ENCODE measurements at regions not wholly inside any gene's neighbourhood (a gene's known extent, or its start where the extent isn't known, plus 50 kb on each side); places are given as distances from the start of the nearest gene placed in this dataset.

- Histone ChIP-seq H3K4me1 (no peaks in the 10 kb centered on the region), H3K27me3 (no peaks in the 10 kb centered on the region), H3K4me3 (no peak overlapping the region), H3K9me3 (replicated peaks) (no peaks in the 10 kb centered on the region), H3K27ac (no peak overlapping the region), H3K36me3 (no peaks in the 10 kb centered on the region)
- peak in 1 of 2 experiments; percentile 3 for DNase-seq
Observed at GRCh38 chrX:144896323-144896722, 351.0 kb upstream of the SPANXN1 start.

DNA sequence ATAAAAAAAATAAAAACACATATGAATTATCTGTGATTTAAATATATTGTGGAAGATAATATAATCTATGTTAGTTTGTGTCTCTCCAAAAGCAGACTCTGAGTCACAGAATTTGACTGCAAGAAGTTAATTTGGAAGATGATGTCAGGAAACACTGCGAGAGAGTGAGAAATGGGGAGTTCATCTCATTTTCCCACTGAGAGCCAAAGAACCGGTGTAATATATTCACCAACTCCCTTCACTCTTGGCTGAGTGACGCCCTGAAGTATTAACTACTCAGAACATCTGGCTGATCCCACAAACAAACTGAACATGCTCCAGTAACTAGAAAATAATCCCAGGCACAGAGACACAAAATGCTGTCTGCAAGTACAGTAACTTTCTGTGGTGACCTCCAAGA is 345.8 kb upstream of the SPANXN1 start:
- Histone ChIP-seq H3K27ac (no peak overlapping the region), H3K4me1 (no peaks in the 10 kb centered on the region), H3K36me3 (no peaks in the 10 kb centered on the region), H3K4me3 (no peak overlapping the region), H3K27me3 (no peaks in the 10 kb centered on the region), H3K9me3 (replicated peaks) (no peaks in the 10 kb centered on the region)
- no peak for DNase-seq

GRCh38 chrX:144916785-144917184 is 330.5 kb upstream of the SPANXN1 start:
- H3K27ac ChIP-seq = no peak overlapping the region
- DNase-seq = no peak
- no peaks in the 10 kb centered on the region for H3K4me1 ChIP-seq
- H3K9me3 ChIP-seq (replicated peaks) = no peaks in the 10 kb centered on the region
- no peaks in the 10 kb centered on the region for H3K36me3 ChIP-seq
- H3K27me3 ChIP-seq = no peaks in the 10 kb centered on the region
- H3K4me3 ChIP-seq = no peak overlapping the region

DNA sequence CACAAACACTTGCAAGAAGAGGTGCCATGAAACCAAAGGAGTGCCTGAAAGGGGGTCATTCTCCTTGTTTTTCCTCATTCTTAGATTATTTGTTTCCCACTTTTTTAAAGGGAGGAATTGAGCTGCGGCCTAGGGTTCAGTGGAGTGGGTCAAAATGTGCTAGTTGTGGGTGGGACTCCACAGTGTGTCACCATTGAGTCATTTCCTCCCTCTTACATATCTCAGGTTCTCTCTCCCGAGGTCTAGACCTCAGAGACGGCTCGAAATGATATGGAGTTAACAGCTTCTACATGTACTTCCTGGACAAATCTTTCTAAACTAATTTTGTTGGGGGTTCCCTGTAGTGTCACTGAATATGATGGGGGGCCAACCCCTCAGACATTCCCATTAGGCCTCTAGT is 328.4 kb upstream of the SPANXN1 start:
- no peaks in the 10 kb centered on the region for H3K9me3 ChIP-seq (replicated peaks)
- no peaks in the 10 kb centered on the region for H3K4me1 ChIP-seq
- no peaks in the 10 kb centered on the region for H3K27me3 ChIP-seq
- no peak for DNase-seq
- H3K4me3 ChIP-seq = no peak overlapping the region
- no peaks in the 10 kb centered on the region for H3K36me3 ChIP-seq
- no peak overlapping the region for H3K27ac ChIP-seq

- no peaks in the 10 kb centered on the region for H3K36me3 ChIP-seq
- H3K27ac ChIP-seq = no peak overlapping the region
- no peaks in the 10 kb centered on the region for H3K27me3 ChIP-seq
- no peaks in the 10 kb centered on the region for H3K9me3 ChIP-seq (replicated peaks)
- H3K4me3 ChIP-seq = no peak overlapping the region
- H3K4me1 ChIP-seq = no peaks in the 10 kb centered on the region
- peak in 1 of 2 experiments; percentile 2 for DNase-seq
Observed at GRCh38 chrX:144946666-144947065, 300.6 kb upstream of the SPANXN1 start.
